ENCODE measurements at regions not wholly inside any gene's neighbourhood (a gene's known extent, or its start where the extent isn't known, plus 50 kb on each side); places are given as distances from the start of the nearest gene placed in this dataset.
A peak's percentile ranks its signal among the peaks of the same experiment; 100 is the strongest.

DNA sequence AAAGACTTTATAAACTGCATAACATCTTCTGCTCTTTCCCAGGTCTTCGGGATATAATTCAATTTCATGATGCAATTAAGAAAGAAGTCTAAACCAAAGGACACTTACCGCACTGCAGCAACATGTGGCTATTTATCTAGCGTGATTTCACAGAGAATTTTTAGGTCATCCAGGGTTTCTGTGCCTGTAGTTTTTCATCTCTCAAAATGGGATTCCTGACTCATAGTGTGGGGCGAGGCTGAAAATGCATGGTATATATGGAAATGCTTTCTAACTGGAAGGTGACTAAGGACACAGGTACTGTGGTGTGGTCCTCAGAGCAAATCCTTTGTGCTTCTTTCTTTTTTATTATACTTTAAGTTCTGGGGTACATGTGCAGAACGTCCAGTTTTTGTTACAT, 557.7 kb upstream of the KLF4 start:
- H3K36me3 Mint-ChIP-seq, result peaks cover 19 to 23% of the 10 kb centered on the region in 2 donors
- Histone ChIP-seq H2AFZ (ENCODE audit: insufficient read depth, low read depth, low read length, poor library complexity, severe bottlenecking) (no peak overlapping the region), H3K9ac (ENCODE audit: insufficient read depth, low read length, poor library complexity, severe bottlenecking) (no peak overlapping the region), H3K4me3 (replicated peaks in 1 of 3; ENCODE audit: low read depth in 2 of 3, low read length in 3 of 3) (no peak overlapping the region), H3K9me3 (replicated peaks in 1 of 2; ENCODE audit: control insufficient read depth in 1 of 2, insufficient read depth in 1 of 2, low read length in 2 of 2) (peaks cover 3 to 19% of the 10 kb centered on the region in 2 donors), H3K4me1 (ENCODE audit: control insufficient read depth in 1 of 2, insufficient read depth in 2 of 2, low read length in 2 of 2) (peaks cover 5 to 6% of the 10 kb centered on the region in 2 donors), H3K27me3 (ENCODE audit: control insufficient read depth in 2 of 2, insufficient read depth in 2 of 2, low read length in 2 of 2) (no peaks in the 10 kb centered on the region), H3K4me2 (replicated peaks; ENCODE audit: extremely low read depth, low read length, poor library complexity, severe bottlenecking) (no peak overlapping the region), H3K36me3 (replicated peaks in 1 of 2; ENCODE audit: control insufficient read depth in 1 of 2, insufficient read depth in 2 of 2, low read length in 2 of 2) (peaks cover 0 to 4% of the 10 kb centered on the region in 2 donors), H3K79me2 (ENCODE audit: insufficient read depth, low read length) (no peaks in the 10 kb centered on the region), H3K27ac (ENCODE audit: low read depth in 1 of 2, low read length in 2 of 2) (no peak overlapping the region), H4K20me1 (ENCODE audit: insufficient read depth, low read length) (no peaks in the 10 kb centered on the region)
- peaks cover 6 to 16% (median 9%) of the 10 kb centered on the region in 7 donors for H3K9me3 Mint-ChIP-seq
- intact Hi-C loops (cut with micrococcal nuclease), result no loop called here
- WGBS (ENCODE audit: insufficient coverage), result 98% methylated on average over 4 of the region's 5 CpGs
- no peak overlapping the region for H3K27ac Mint-ChIP-seq
- TF ChIP-seq, protein P1, sequence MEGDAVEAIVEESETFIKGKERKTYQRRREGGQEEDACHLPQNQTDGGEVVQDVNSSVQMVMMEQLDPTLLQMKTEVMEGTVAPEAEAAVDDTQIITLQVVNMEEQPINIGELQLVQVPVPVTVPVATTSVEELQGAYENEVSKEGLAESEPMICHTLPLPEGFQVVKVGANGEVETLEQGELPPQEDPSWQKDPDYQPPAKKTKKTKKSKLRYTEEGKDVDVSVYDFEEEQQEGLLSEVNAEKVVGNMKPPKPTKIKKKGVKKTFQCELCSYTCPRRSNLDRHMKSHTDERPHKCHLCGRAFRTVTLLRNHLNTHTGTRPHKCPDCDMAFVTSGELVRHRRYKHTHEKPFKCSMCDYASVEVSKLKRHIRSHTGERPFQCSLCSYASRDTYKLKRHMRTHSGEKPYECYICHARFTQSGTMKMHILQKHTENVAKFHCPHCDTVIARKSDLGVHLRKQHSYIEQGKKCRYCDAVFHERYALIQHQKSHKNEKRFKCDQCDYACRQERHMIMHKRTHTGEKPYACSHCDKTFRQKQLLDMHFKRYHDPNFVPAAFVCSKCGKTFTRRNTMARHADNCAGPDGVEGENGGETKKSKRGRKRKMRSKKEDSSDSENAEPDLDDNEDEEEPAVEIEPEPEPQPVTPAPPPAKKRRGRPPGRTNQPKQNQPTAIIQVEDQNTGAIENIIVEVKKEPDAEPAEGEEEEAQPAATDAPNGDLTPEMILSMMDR (IDR thresholded peaks at IDR 0.05), result no peak
- H3K4me1 Mint-ChIP-seq, result peaks cover 9% of the 10 kb centered on the region
- H3K4me3 Mint-ChIP-seq, result no peak overlapping the region
- peaks cover 0 to 3% (median 0%) of the 10 kb centered on the region in 3 donors for H3K27me3 Mint-ChIP-seq (ENCODE audit: low read depth in 3 of 3)
- no peak for DNase-seq

DNA sequence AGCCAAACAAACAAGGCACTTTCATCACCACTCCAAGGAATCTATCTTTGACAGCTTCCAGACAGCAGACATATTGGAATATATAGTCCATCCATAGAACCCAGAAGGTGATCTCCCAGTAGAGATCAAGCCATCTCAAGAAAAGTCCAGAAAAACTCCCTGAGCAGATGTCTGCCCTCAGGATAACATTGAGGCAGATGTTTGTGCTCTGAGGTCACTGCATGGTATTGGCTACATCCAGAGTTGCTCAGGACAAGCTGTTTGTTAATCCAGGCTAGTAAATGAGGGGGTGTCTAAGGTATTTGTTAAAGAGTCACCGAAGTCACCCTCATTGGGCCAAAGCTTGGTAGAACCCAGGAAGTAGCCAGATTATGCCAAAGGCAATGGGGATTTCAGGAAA, 556.3 kb upstream of the KLF4 start:
- peak overlapping the region in 1 of 7 donors; percentile 7 for H3K27ac Mint-ChIP-seq
- intact Hi-C loops (cut with micrococcal nuclease), result no loop called here
- peaks cover 19 to 28% of the 10 kb centered on the region in 2 donors for H3K36me3 Mint-ChIP-seq
- Histone ChIP-seq H3K4me2 (replicated peaks; ENCODE audit: extremely low read depth, low read length, poor library complexity, severe bottlenecking) (no peak overlapping the region), H3K4me3 (replicated peaks in 1 of 3; ENCODE audit: low read depth in 2 of 3, low read length in 3 of 3) (no peak overlapping the region), H3K79me2 (ENCODE audit: insufficient read depth, low read length) (no peaks in the 10 kb centered on the region), H3K27me3 (ENCODE audit: control insufficient read depth in 2 of 2, insufficient read depth in 2 of 2, low read length in 2 of 2) (no peaks in the 10 kb centered on the region), H4K20me1 (ENCODE audit: insufficient read depth, low read length) (no peaks in the 10 kb centered on the region), H3K4me1 (ENCODE audit: control insufficient read depth in 1 of 2, insufficient read depth in 2 of 2, low read length in 2 of 2) (peaks cover 5 to 6% of the 10 kb centered on the region in 2 donors), H3K9me3 (replicated peaks in 1 of 2; ENCODE audit: control insufficient read depth in 1 of 2, insufficient read depth in 1 of 2, low read length in 2 of 2) (peaks cover 3 to 19% of the 10 kb centered on the region in 2 donors), H3K9ac (ENCODE audit: insufficient read depth, low read length, poor library complexity, severe bottlenecking) (no peak overlapping the region), H3K27ac (ENCODE audit: low read depth in 1 of 2, low read length in 2 of 2) (no peak overlapping the region), H2AFZ (ENCODE audit: insufficient read depth, low read depth, low read length, poor library complexity, severe bottlenecking) (no peak overlapping the region), H3K36me3 (replicated peaks in 1 of 2; ENCODE audit: control insufficient read depth in 1 of 2, insufficient read depth in 2 of 2, low read length in 2 of 2) (peaks cover 0 to 4% of the 10 kb centered on the region in 2 donors)
- H3K27me3 Mint-ChIP-seq (ENCODE audit: low read depth in 3 of 3), result peaks cover 0 to 3% (median 0%) of the 10 kb centered on the region in 3 donors
- peaks cover 8 to 16% (median 9%) of the 10 kb centered on the region in 7 donors for H3K9me3 Mint-ChIP-seq
- DNase-seq, result no peak
- TF ChIP-seq, protein P1 (IDR thresholded peaks at IDR 0.05), result no peak
- WGBS (ENCODE audit: insufficient coverage), result 100% methylated on average over 1 of the region's 1 CpG
- peaks cover 20% of the 10 kb centered on the region for H3K4me1 Mint-ChIP-seq
- H3K4me3 Mint-ChIP-seq, result no peak overlapping the region

All from CD14-positive monocyte (primary cell).